ENCODE measurements at regions not wholly inside any gene's neighbourhood (a gene's known extent, or its start where the extent isn't known, plus 50 kb on each side); places are given as distances from the start of the nearest gene placed in this dataset.

GRCh38 chr10:120966657-120967045, 115.5 kb downstream of the WDR11 start:
- TF ChIP-seq, protein P1, sequence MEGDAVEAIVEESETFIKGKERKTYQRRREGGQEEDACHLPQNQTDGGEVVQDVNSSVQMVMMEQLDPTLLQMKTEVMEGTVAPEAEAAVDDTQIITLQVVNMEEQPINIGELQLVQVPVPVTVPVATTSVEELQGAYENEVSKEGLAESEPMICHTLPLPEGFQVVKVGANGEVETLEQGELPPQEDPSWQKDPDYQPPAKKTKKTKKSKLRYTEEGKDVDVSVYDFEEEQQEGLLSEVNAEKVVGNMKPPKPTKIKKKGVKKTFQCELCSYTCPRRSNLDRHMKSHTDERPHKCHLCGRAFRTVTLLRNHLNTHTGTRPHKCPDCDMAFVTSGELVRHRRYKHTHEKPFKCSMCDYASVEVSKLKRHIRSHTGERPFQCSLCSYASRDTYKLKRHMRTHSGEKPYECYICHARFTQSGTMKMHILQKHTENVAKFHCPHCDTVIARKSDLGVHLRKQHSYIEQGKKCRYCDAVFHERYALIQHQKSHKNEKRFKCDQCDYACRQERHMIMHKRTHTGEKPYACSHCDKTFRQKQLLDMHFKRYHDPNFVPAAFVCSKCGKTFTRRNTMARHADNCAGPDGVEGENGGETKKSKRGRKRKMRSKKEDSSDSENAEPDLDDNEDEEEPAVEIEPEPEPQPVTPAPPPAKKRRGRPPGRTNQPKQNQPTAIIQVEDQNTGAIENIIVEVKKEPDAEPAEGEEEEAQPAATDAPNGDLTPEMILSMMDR (optimal IDR thresholded peaks at IDR 0.05 in 1 of 3, IDR thresholded peaks at IDR 0.05 in 1 of 3, conservative IDR thresholded peaks at IDR 0.05 in 1 of 3; ENCODE audit: extremely low read depth in 1 of 3, insufficient read depth in 2 of 3, low read length in 3 of 3), result no peak
- TF ChIP-seq EZH2 (IDR thresholded peaks at IDR 0.05; ENCODE audit: low read length), result no peak
